PC-9 (cell line): ENCODE measurements at regions not wholly inside any gene's neighbourhood (a gene's known extent, or its start where the extent isn't known, plus 50 kb on each side); places are given as distances from the start of the nearest gene placed in this dataset.

Experiments
- CTCF ChIP-seq: fragments of 200-600 bp; sonication (generic); conservative IDR thresholded peaks from 2 replicates; pipeline ENCODE4 v1.6.1; 2017; ENCODE audit warnings: mixed run types, antibody characterized with exemption, mild to moderate bottlenecking, moderate library complexity
- EZH2 ChIP-seq: fragments of 200-600 bp; sonication (generic); IDR thresholded peaks from 2 replicates; pipeline ENCODE4 v1.8.0; 2017; ENCODE audit warnings: antibody characterized with exemption, low read depth

GRCh38 chr1:4220362-4220761, 320.3 kb upstream of the C1orf174 start:
- no peak for TF ChIP-seq CTCF
- TF ChIP-seq EZH2: no peak
